ENCODE measurements at regions not wholly inside any gene's neighbourhood (a gene's known extent, or its start where the extent isn't known, plus 50 kb on each side); places are given as distances from the start of the nearest gene placed in this dataset.
"Not testable (repeated sequence)": the region's sequence is repeated elsewhere in the genome, so short reads cannot be mapped to it uniquely, and the experiment has no call there.

- DNase-seq (ENCODE audit: low read depth): no peak
Measured at GRCh38 chr9:124084087-124084486, 72.5 kb downstream of the LHX2 start.

GRCh38 chr9:124087226-124087625 lies 75.7 kb downstream of the LHX2 start:
- no peak for DNase-seq (ENCODE audit: low read depth)

- no peak for DNase-seq (ENCODE audit: low read depth)
Measured at GRCh38 chr9:124088476-124088837, 76.9 kb downstream of the LHX2 start.

GRCh38 chr9:124089631-124090488 lies 78.3 kb downstream of the LHX2 start:
- not testable (repeated sequence) for DNase-seq (ENCODE audit: low read depth)

- no peak for DNase-seq (ENCODE audit: low read depth)
Measured at GRCh38 chr9:124098141-124098905, 86.8 kb downstream of the LHX2 start.

GRCh38 chr9:124099860-124100259 lies 88.3 kb downstream of the LHX2 start:
- no peak for DNase-seq (ENCODE audit: low read depth)

GRCh38 chr9:124101215-124101968 lies 89.8 kb downstream of the LHX2 start:
- no peak for DNase-seq (ENCODE audit: low read depth)

- no peak for DNase-seq (ENCODE audit: low read depth)
Measured at GRCh38 chr9:124101969-124102345, 90.4 kb downstream of the LHX2 start.

GRCh38 chr9:124102363-124102762 lies 90.8 kb downstream of the LHX2 start:
- no peak for DNase-seq (ENCODE audit: low read depth)

GRCh38 chr9:124105266-124105665 lies 93.7 kb downstream of the LHX2 start:
- no peak for DNase-seq (ENCODE audit: low read depth)

GRCh38 chr9:124108216-124108615 lies 96.6 kb downstream of the LHX2 start:
- no peak for DNase-seq (ENCODE audit: low read depth)

GRCh38 chr9:124110307-124110915 lies 98.8 kb downstream of the LHX2 start:
- DNase-seq (ENCODE audit: low read depth): no peak

- DNase-seq (ENCODE audit: low read depth): no peak
Measured at GRCh38 chr9:124116683-124117363, 105.3 kb downstream of the LHX2 start.

- DNase-seq (ENCODE audit: low read depth): no peak
Measured at GRCh38 chr9:124118894-124119293, 107.3 kb downstream of the LHX2 start.

- DNase-seq (ENCODE audit: low read depth): no peak
Measured at GRCh38 chr9:124120272-124120671, 108.7 kb downstream of the LHX2 start.

- DNase-seq (ENCODE audit: low read depth): no peak
Measured at GRCh38 chr9:124121725-124122124, 110.2 kb downstream of the LHX2 start.

- no peak for DNase-seq (ENCODE audit: low read depth)
Measured at GRCh38 chr9:124122321-124122720, 110.8 kb downstream of the LHX2 start.

GRCh38 chr9:124122813-124123462 lies 111.4 kb downstream of the LHX2 start:
- DNase-seq (ENCODE audit: low read depth): no peak

GRCh38 chr9:124123621-124124020 lies 112.1 kb downstream of the LHX2 start:
- DNase-seq (ENCODE audit: low read depth): not testable (repeated sequence)

- no peak for DNase-seq (ENCODE audit: low read depth)
Measured at GRCh38 chr9:124124729-124125650, 113.4 kb downstream of the LHX2 start.
